ENCODE measurements at regions not wholly inside any gene's neighbourhood (a gene's known extent, or its start where the extent isn't known, plus 50 kb on each side); places are given as distances from the start of the nearest gene placed in this dataset.
"Not testable (repeated sequence)": the region's sequence is repeated elsewhere in the genome, so short reads cannot be mapped to it uniquely, and the experiment has no call there.

- no peak for FAIRE-seq
- 66 to 76% (median 74%) methylated on average over 4 of the region's 4 CpGs for WGBS, 3 donors
- no peak for DNase-seq
Measured at GRCh38 chr9:81431641-81432040, 257.7 kb downstream of the TLE1 start.

GRCh38 chr9:81430727-81431126 lies 258.6 kb downstream of the TLE1 start:
- 44 to 52% (median 48%) methylated on average over 1 of the region's 1 CpG for WGBS, 3 donors
- FAIRE-seq, result no peak

More at GRCh38 chr9:81431641-81432040, 257.7 kb downstream of the TLE1 start:
- no peaks in the 10 kb centered on the region for H3K4me1 ChIP-seq (ENCODE audit: control insufficient read depth in 3 of 3, insufficient read depth in 2 of 3, low read depth in 1 of 3, low read length in 2 of 3)
- H3K27ac ChIP-seq (ENCODE audit: low read depth in 1 of 3, low read length in 2 of 3), result no peak overlapping the region
- H3K9me3 ChIP-seq (ENCODE audit: control insufficient read depth in 2 of 2, insufficient read depth in 1 of 2, low read depth in 1 of 2, low read length in 1 of 2), result peaks cover 0 to 8% of the 10 kb centered on the region in 2 donors
- no peaks in the 10 kb centered on the region for H3K27me3 ChIP-seq (ENCODE audit: control insufficient read depth in 3 of 3, insufficient read depth in 3 of 3, low read length in 3 of 3)
- no peak overlapping the region for H3K4me3 ChIP-seq (ENCODE audit: low read depth in 1 of 3, low read length in 3 of 3)
- no peaks in the 10 kb centered on the region for H3K36me3 ChIP-seq (ENCODE audit: control insufficient read depth in 3 of 3, insufficient read depth in 2 of 3, low read depth in 1 of 3, low read length in 3 of 3)

GRCh38 chr9:81427870-81428269 lies 261.5 kb downstream of the TLE1 start:
- Histone ChIP-seq H3K4me3 (ENCODE audit: low read depth in 1 of 3, low read length in 3 of 3) (no peak overlapping the region), H3K27me3 (ENCODE audit: control insufficient read depth in 3 of 3, insufficient read depth in 3 of 3, low read length in 3 of 3) (no peaks in the 10 kb centered on the region), H3K27ac (ENCODE audit: low read depth in 1 of 3, low read length in 2 of 3) (no peak overlapping the region), H3K9me3 (ENCODE audit: control insufficient read depth in 2 of 2, insufficient read depth in 1 of 2, low read depth in 1 of 2, low read length in 1 of 2) (peaks cover 0 to 8% of the 10 kb centered on the region in 2 donors), H3K4me1 (ENCODE audit: control insufficient read depth in 3 of 3, insufficient read depth in 2 of 3, low read depth in 1 of 3, low read length in 2 of 3) (no peaks in the 10 kb centered on the region), H3K36me3 (ENCODE audit: control insufficient read depth in 3 of 3, insufficient read depth in 2 of 3, low read depth in 1 of 3, low read length in 3 of 3) (no peaks in the 10 kb centered on the region)
- no peak for FAIRE-seq
- WGBS, 3 donors, result 92 to 95% (median 93%) methylated on average over 1 of the region's 1 CpG
- no peak for DNase-seq

More at GRCh38 chr9:81430727-81431126, 258.6 kb downstream of the TLE1 start:
- Histone ChIP-seq H3K36me3 (ENCODE audit: control insufficient read depth in 3 of 3, insufficient read depth in 2 of 3, low read depth in 1 of 3, low read length in 3 of 3) (no peaks in the 10 kb centered on the region), H3K27ac (ENCODE audit: low read depth in 1 of 3, low read length in 2 of 3) (no peak overlapping the region), H3K4me3 (ENCODE audit: low read depth in 1 of 3, low read length in 3 of 3) (no peak overlapping the region), H3K27me3 (ENCODE audit: control insufficient read depth in 3 of 3, insufficient read depth in 3 of 3, low read length in 3 of 3) (no peaks in the 10 kb centered on the region), H3K4me1 (ENCODE audit: control insufficient read depth in 3 of 3, insufficient read depth in 2 of 3, low read depth in 1 of 3, low read length in 2 of 3) (no peaks in the 10 kb centered on the region), H3K9me3 (ENCODE audit: control insufficient read depth in 2 of 2, insufficient read depth in 1 of 2, low read depth in 1 of 2, low read length in 1 of 2) (peaks cover 0 to 8% of the 10 kb centered on the region in 2 donors)
- no peak for DNase-seq

- Histone ChIP-seq H3K27me3 (ENCODE audit: control insufficient read depth in 3 of 3, insufficient read depth in 3 of 3, low read length in 3 of 3) (no peaks in the 10 kb centered on the region), H3K9me3 (ENCODE audit: control insufficient read depth in 2 of 2, insufficient read depth in 1 of 2, low read depth in 1 of 2, low read length in 1 of 2) (peaks cover 0 to 2% of the 10 kb centered on the region in 2 donors), H3K36me3 (ENCODE audit: control insufficient read depth in 3 of 3, insufficient read depth in 2 of 3, low read depth in 1 of 3, low read length in 3 of 3) (no peaks in the 10 kb centered on the region), H3K27ac (ENCODE audit: low read depth in 1 of 3, low read length in 2 of 3) (no peak overlapping the region), H3K4me3 (ENCODE audit: low read depth in 1 of 3, low read length in 3 of 3) (no peak overlapping the region), H3K4me1 (ENCODE audit: control insufficient read depth in 3 of 3, insufficient read depth in 2 of 3, low read depth in 1 of 3, low read length in 2 of 3) (no peaks in the 10 kb centered on the region)
- DNase-seq, result no peak
- no peak for FAIRE-seq
- WGBS, 3 donors, result 3 to 14% (median 5%) methylated on average over 1 of the region's 1 CpG
Measured at GRCh38 chr9:81424431-81424830, 264.9 kb downstream of the TLE1 start.

GRCh38 chr9:81423589-81424326 lies 265.6 kb downstream of the TLE1 start:
- H3K4me1 ChIP-seq (ENCODE audit: control insufficient read depth in 3 of 3, insufficient read depth in 2 of 3, low read depth in 1 of 3, low read length in 2 of 3), result no peaks in the 10 kb centered on the region
- DNase-seq (no peak), FAIRE-seq (no peak)
- peaks cover 0 to 2% of the 10 kb centered on the region in 2 donors for H3K9me3 ChIP-seq (ENCODE audit: control insufficient read depth in 2 of 2, insufficient read depth in 1 of 2, low read depth in 1 of 2, low read length in 1 of 2)
- no peak overlapping the region for H3K27ac ChIP-seq (ENCODE audit: low read depth in 1 of 3, low read length in 2 of 3)
- H3K27me3 ChIP-seq (ENCODE audit: control insufficient read depth in 3 of 3, insufficient read depth in 3 of 3, low read length in 3 of 3), result no peaks in the 10 kb centered on the region
- H3K4me3 ChIP-seq (ENCODE audit: low read depth in 1 of 3, low read length in 3 of 3), result no peak overlapping the region
- no peaks in the 10 kb centered on the region for H3K36me3 ChIP-seq (ENCODE audit: control insufficient read depth in 3 of 3, insufficient read depth in 2 of 3, low read depth in 1 of 3, low read length in 3 of 3)

GRCh38 chr9:81421090-81421489 lies 268.3 kb downstream of the TLE1 start:
- not testable (repeated sequence) for H3K36me3 ChIP-seq (ENCODE audit: control insufficient read depth in 3 of 3, insufficient read depth in 2 of 3, low read depth in 1 of 3, low read length in 3 of 3); H3K9me3 ChIP-seq (ENCODE audit: control insufficient read depth in 2 of 2, insufficient read depth in 1 of 2, low read depth in 1 of 2, low read length in 1 of 2); H3K27ac ChIP-seq (ENCODE audit: low read depth in 1 of 3, low read length in 2 of 3); FAIRE-seq; DNase-seq; H3K27me3 ChIP-seq (ENCODE audit: control insufficient read depth in 3 of 3, insufficient read depth in 3 of 3, low read length in 3 of 3); H3K4me1 ChIP-seq (ENCODE audit: control insufficient read depth in 3 of 3, insufficient read depth in 2 of 3, low read depth in 1 of 3, low read length in 2 of 3); H3K4me3 ChIP-seq (ENCODE audit: low read depth in 1 of 3, low read length in 3 of 3)
- 62 to 81% (median 67%) methylated on average over 3 of the region's 3 CpGs for WGBS, 3 donors

GRCh38 chr9:81420024-81420423 lies 269.3 kb downstream of the TLE1 start:
- Histone ChIP-seq H3K4me3 (ENCODE audit: low read depth in 1 of 3, low read length in 3 of 3) (no peak overlapping the region), H3K36me3 (ENCODE audit: control insufficient read depth in 3 of 3, insufficient read depth in 2 of 3, low read depth in 1 of 3, low read length in 3 of 3) (no peaks in the 10 kb centered on the region), H3K27ac (ENCODE audit: low read depth in 1 of 3, low read length in 2 of 3) (no peak overlapping the region), H3K27me3 (ENCODE audit: control insufficient read depth in 3 of 3, insufficient read depth in 3 of 3, low read length in 3 of 3) (no peaks in the 10 kb centered on the region), H3K4me1 (ENCODE audit: control insufficient read depth in 3 of 3, insufficient read depth in 2 of 3, low read depth in 1 of 3, low read length in 2 of 3) (no peaks in the 10 kb centered on the region), H3K9me3 (ENCODE audit: control insufficient read depth in 2 of 2, insufficient read depth in 1 of 2, low read depth in 1 of 2, low read length in 1 of 2) (no peaks in the 10 kb centered on the region)
- 81 to 94% (median 90%) methylated on average over 1 of the region's 1 CpG for WGBS, 3 donors
- DNase-seq, result no peak
- FAIRE-seq, result no peak

GRCh38 chr9:81417941-81418340 lies 271.4 kb downstream of the TLE1 start:
- FAIRE-seq, result peak; percentile 10
- H3K4me1 ChIP-seq (ENCODE audit: control insufficient read depth in 3 of 3, insufficient read depth in 2 of 3, low read depth in 1 of 3, low read length in 2 of 3), result no peaks in the 10 kb centered on the region
- no peaks in the 10 kb centered on the region for H3K36me3 ChIP-seq (ENCODE audit: control insufficient read depth in 3 of 3, insufficient read depth in 2 of 3, low read depth in 1 of 3, low read length in 3 of 3)
- H3K9me3 ChIP-seq (ENCODE audit: control insufficient read depth in 2 of 2, insufficient read depth in 1 of 2, low read depth in 1 of 2, low read length in 1 of 2), result no peaks in the 10 kb centered on the region
- DNase-seq, result no peak
- H3K4me3 ChIP-seq (ENCODE audit: low read depth in 1 of 3, low read length in 3 of 3), result no peak overlapping the region
- no peaks in the 10 kb centered on the region for H3K27me3 ChIP-seq (ENCODE audit: control insufficient read depth in 3 of 3, insufficient read depth in 3 of 3, low read length in 3 of 3)
- H3K27ac ChIP-seq (ENCODE audit: low read depth in 1 of 3, low read length in 2 of 3), result no peak overlapping the region

GRCh38 chr9:81417299-81417675 lies 272.1 kb downstream of the TLE1 start:
- 88 to 94% (median 92%) methylated on average over 2 of the region's 2 CpGs for WGBS, 3 donors

More at GRCh38 chr9:81417299-81417675, 272.1 kb downstream of the TLE1 start:
- Histone ChIP-seq H3K9me3 (ENCODE audit: control insufficient read depth in 2 of 2, insufficient read depth in 1 of 2, low read depth in 1 of 2, low read length in 1 of 2) (no peaks in the 10 kb centered on the region), H3K27ac (ENCODE audit: low read depth in 1 of 3, low read length in 2 of 3) (no peak overlapping the region), H3K36me3 (ENCODE audit: control insufficient read depth in 3 of 3, insufficient read depth in 2 of 3, low read depth in 1 of 3, low read length in 3 of 3) (no peaks in the 10 kb centered on the region), H3K4me1 (ENCODE audit: control insufficient read depth in 3 of 3, insufficient read depth in 2 of 3, low read depth in 1 of 3, low read length in 2 of 3) (no peaks in the 10 kb centered on the region), H3K27me3 (ENCODE audit: control insufficient read depth in 3 of 3, insufficient read depth in 3 of 3, low read length in 3 of 3) (no peaks in the 10 kb centered on the region), H3K4me3 (ENCODE audit: low read depth in 1 of 3, low read length in 3 of 3) (no peak overlapping the region)
- no peak for FAIRE-seq
- no peak for DNase-seq
